PC-9 (cell line): ENCODE measurements at regions not wholly inside any gene's neighbourhood (a gene's known extent, or its start where the extent isn't known, plus 50 kb on each side); places are given as distances from the start of the nearest gene placed in this dataset.

Source experiments
- BruUV-seq: library from RNA; stranded (reverse); fragments of 400-500 nt; replicated peaks from 2 replicates; lab custom pipeline; 2021; lab: Mats Ljungman, UMichigan
- CTCF ChIA-PET: fragments of 300-600 bp; sonication (Branson Sonifier 250); formaldehyde crosslinking; loops from one replicate; lab custom pipeline; 2022; ENCODE audit warnings: antibody characterized with exemption; lab: Charles Lee
- POLR2A ChIA-PET: fragments of 300-600 bp; sonication (Branson Sonifier 250); formaldehyde crosslinking; loops from one replicate; lab custom pipeline; 2022; ENCODE audit warnings: antibody characterized with exemption; ENCODE audit not compliant: unreplicated experiment; lab: Charles Lee
- DNase-seq, 2 experiments: peaks; one replicate each; pipeline versions ENCODE4 v3.0.0 to v3.0.0-alpha.2; 2015 to 2022; ENCODE audit warnings: mixed read lengths in 1 of 2
- H2AFZ ChIP-seq: fragments of 200-600 bp; sonication (generic); 2 replicates; pipeline ENCODE4 v1.8.1; 2017; ENCODE audit warnings: antibody characterized with exemption
- H3F3A ChIP-seq: fragments of 200-600 bp; sonication (generic); 2 replicates; pipeline ENCODE4 v1.8.1; 2017; ENCODE audit warnings: antibody characterized with exemption, mild to moderate bottlenecking, low read depth; ENCODE audit not compliant: insufficient read depth
- H3K27ac ChIP-seq: fragments of 200-600 bp; sonication (generic); 2 replicates; pipeline ENCODE4 v1.6.1; 2016; ENCODE audit warnings: mixed run types
- H3K27me3 ChIP-seq: fragments of 200-600 bp; sonication (generic); 2 replicates; pipeline ENCODE4 v1.6.1; 2016; ENCODE audit warnings: low read depth, mixed run types; ENCODE audit not compliant: insufficient read depth
- H3K36me3 ChIP-seq: fragments of 200-600 bp; sonication (generic); 2 replicates; pipeline ENCODE4 v1.6.1; 2016; ENCODE audit warnings: low read depth, mixed run types
- H3K4me1 ChIP-seq: fragments of 200-600 bp; sonication (generic); replicated peaks from 2 replicates; pipeline ENCODE4 v1.6.1; 2016; ENCODE audit warnings: mixed run types; ENCODE audit not compliant: insufficient read depth
- H3K4me2 ChIP-seq: fragments of 200-600 bp; sonication (generic); 2 replicates; pipeline ENCODE4 v1.6.1; 2017; ENCODE audit warnings: mixed run types
- H3K4me3 ChIP-seq: fragments of 200-600 bp; sonication (generic); 2 replicates; pipeline ENCODE4 v1.6.1; 2016; ENCODE audit warnings: mixed run types
- H3K79me2 ChIP-seq: fragments of 200-600 bp; sonication (generic); 2 replicates; pipeline ENCODE4 v1.6.1; 2017; ENCODE audit warnings: low read depth, mixed run types
- H3K9me2 ChIP-seq: fragments of 200-600 bp; sonication (generic); 2 replicates; pipeline ENCODE4 v1.8.1; 2017; ENCODE audit warnings: mild to moderate bottlenecking; ENCODE audit not compliant: insufficient read depth
- H3K9me3 ChIP-seq: fragments of 200-600 bp; sonication (generic); 2 replicates; pipeline ENCODE4 v1.8.1; 2016; ENCODE audit warnings: low read depth; ENCODE audit not compliant: insufficient read depth
- H4K20me1 ChIP-seq: fragments of 200-600 bp; sonication (generic); 2 replicates; pipeline ENCODE4 v1.8.1; 2017; ENCODE audit not compliant: insufficient read depth
- CTCF ChIP-seq: fragments of 200-600 bp; sonication (generic); conservative IDR thresholded peaks from 2 replicates; pipeline ENCODE4 v1.6.1; 2017; ENCODE audit warnings: mixed run types, antibody characterized with exemption, mild to moderate bottlenecking, moderate library complexity
- EZH2 ChIP-seq: fragments of 200-600 bp; sonication (generic); IDR thresholded peaks from 2 replicates; pipeline ENCODE4 v1.8.0; 2017; ENCODE audit warnings: antibody characterized with exemption, low read depth
- intact Hi-C: fragments of 100-400 bp; cut with micrococcal nuclease; formaldehyde crosslinking; loops from one replicate; pipeline ENCODE4 v1.10.0; 2022; ENCODE audit not compliant: unreplicated experiment

- Histone ChIP-seq H3K4me2 (no peak overlapping the region), H3K79me2 (no peaks in the 10 kb centered on the region), H3K9me2 (no peaks in the 10 kb centered on the region), H3K9me3 (no peaks in the 10 kb centered on the region), H3F3A (no peaks in the 10 kb centered on the region), H3K27me3 (no peaks in the 10 kb centered on the region; the same call in 1 of the 2 replicates), H3K4me3 (no peak overlapping the region), H3K27ac (no peak overlapping the region), H4K20me1 (no peaks in the 10 kb centered on the region), H2AFZ (no peak overlapping the region), H3K36me3 (no peaks in the 10 kb centered on the region), H3K4me1 (no peaks in the 10 kb centered on the region)
- no peak for DNase-seq
- POLR2A ChIA-PET, result no interaction called here
- CTCF ChIA-PET, result no interaction called here
- intact Hi-C loops, result no loop called here
- BruUV-seq, result no TSS peak
- TF ChIP-seq EZH2, result no peak
- TF ChIP-seq CTCF, result no peak
Measured at GRCh38 chr2:8086796-8087479, 594.9 kb upstream of the ID2 start.

GRCh38 chr2:8087480-8087840 lies 594.4 kb upstream of the ID2 start:
- POLR2A ChIA-PET, result no interaction called here
- no peak overlapping the region for H3K27ac ChIP-seq
- no peaks in the 10 kb centered on the region for H3K4me1 ChIP-seq
- H3K9me2 ChIP-seq, result no peaks in the 10 kb centered on the region
- H3K4me2 ChIP-seq, result no peak overlapping the region
- CTCF ChIA-PET, result no interaction called here
- H3K79me2 ChIP-seq, result no peaks in the 10 kb centered on the region
- no peaks in the 10 kb centered on the region for H3K36me3 ChIP-seq
- no TSS peak for BruUV-seq
- intact Hi-C loops, result no loop called here
- no peak for TF ChIP-seq EZH2
- no peak for TF ChIP-seq CTCF
- no peak overlapping the region for H2AFZ ChIP-seq
- H3K9me3 ChIP-seq, result no peaks in the 10 kb centered on the region
- H3K4me3 ChIP-seq, result no peak overlapping the region
- no peak for DNase-seq
- no peaks in the 10 kb centered on the region; the same call in 1 of the 2 replicates for H3K27me3 ChIP-seq
- no peaks in the 10 kb centered on the region for H3F3A ChIP-seq
- no peaks in the 10 kb centered on the region for H4K20me1 ChIP-seq

GRCh38 chr2:8088810-8089209 lies 593.0 kb upstream of the ID2 start:
- Histone ChIP-seq H3K9me2 (no peaks in the 10 kb centered on the region), H3K27ac (no peak overlapping the region), H3K79me2 (no peaks in the 10 kb centered on the region), H3K4me1 (no peaks in the 10 kb centered on the region), H3K36me3 (no peaks in the 10 kb centered on the region), H3K9me3 (no peaks in the 10 kb centered on the region), H4K20me1 (no peaks in the 10 kb centered on the region), H2AFZ (no peak overlapping the region), H3F3A (no peaks in the 10 kb centered on the region), H3K4me2 (no peak overlapping the region), H3K4me3 (no peak overlapping the region), H3K27me3 (no peaks in the 10 kb centered on the region; the same call in none of the 2 replicates)
- POLR2A ChIA-PET, result no interaction called here
- DNase-seq, result no peak
- CTCF ChIA-PET, result no interaction called here
- no TSS peak for BruUV-seq
- intact Hi-C loops, result no loop called here
- TF ChIP-seq CTCF (no peak), EZH2 (no peak)
